OCI-LY3 (cell line): ENCODE measurements at regions not wholly inside any gene's neighbourhood (a gene's known extent, or its start where the extent isn't known, plus 50 kb on each side); places are given as distances from the start of the nearest gene placed in this dataset.

ENCODE experiments used
- CTCF ChIP-seq: fragments of 200-600, 300-600 bp; sonication (generic); IDR thresholded peaks from 2 replicates; pipeline ENCODE4 v1.5.1; 2014; ENCODE audit warnings: antibody characterized with exemption, low read length, low read depth
- EZH2phosphoT487 ChIP-seq: fragments of 200-600 bp; shearing (Covaris generic); IDR thresholded peaks from 2 replicates; pipeline ENCODE4 v1.6.1; 2018; ENCODE audit warnings: antibody characterized with exemption, mixed run types, low read depth

- TF ChIP-seq CTCF (no peak), EZH2phosphoT487 (no peak)
Observed at GRCh38 chr4:54872261-54872660, 214.5 kb downstream of the KIT start.
